ENCODE measurements at regions not wholly inside any gene's neighbourhood (a gene's known extent, or its start where the extent isn't known, plus 50 kb on each side); places are given as distances from the start of the nearest gene placed in this dataset.

GRCh38 chr11:69388661-69389060 is 92.8 kb upstream of the LINC01488 start:
- DNase-seq (ENCODE audit: unreplicated experiment), result no peak
- ChIA-PET CTCF (no interaction called here), POLR2A (interaction anchor here (1.4 kb wide), 1 partner anchor 9 kb away, joined by 4 read pairs; no protein-coding TSS in a partner anchor)
- TF ChIP-seq, protein P1, sequence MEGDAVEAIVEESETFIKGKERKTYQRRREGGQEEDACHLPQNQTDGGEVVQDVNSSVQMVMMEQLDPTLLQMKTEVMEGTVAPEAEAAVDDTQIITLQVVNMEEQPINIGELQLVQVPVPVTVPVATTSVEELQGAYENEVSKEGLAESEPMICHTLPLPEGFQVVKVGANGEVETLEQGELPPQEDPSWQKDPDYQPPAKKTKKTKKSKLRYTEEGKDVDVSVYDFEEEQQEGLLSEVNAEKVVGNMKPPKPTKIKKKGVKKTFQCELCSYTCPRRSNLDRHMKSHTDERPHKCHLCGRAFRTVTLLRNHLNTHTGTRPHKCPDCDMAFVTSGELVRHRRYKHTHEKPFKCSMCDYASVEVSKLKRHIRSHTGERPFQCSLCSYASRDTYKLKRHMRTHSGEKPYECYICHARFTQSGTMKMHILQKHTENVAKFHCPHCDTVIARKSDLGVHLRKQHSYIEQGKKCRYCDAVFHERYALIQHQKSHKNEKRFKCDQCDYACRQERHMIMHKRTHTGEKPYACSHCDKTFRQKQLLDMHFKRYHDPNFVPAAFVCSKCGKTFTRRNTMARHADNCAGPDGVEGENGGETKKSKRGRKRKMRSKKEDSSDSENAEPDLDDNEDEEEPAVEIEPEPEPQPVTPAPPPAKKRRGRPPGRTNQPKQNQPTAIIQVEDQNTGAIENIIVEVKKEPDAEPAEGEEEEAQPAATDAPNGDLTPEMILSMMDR (IDR thresholded peaks at IDR 0.05; ENCODE audit: unreplicated experiment), result no peak
- no peak overlapping the region for H3K4me3 Mint-ChIP-seq (ENCODE audit: unreplicated experiment)
- H3K27me3 Mint-ChIP-seq (ENCODE audit: insufficient read depth, unreplicated experiment), result no peaks in the 10 kb centered on the region
- H3K36me3 Mint-ChIP-seq (ENCODE audit: insufficient read depth, unreplicated experiment), result no peaks in the 10 kb centered on the region
- BruUV-seq (replicated peaks), result no TSS peak
- intact Hi-C loops (cut with micrococcal nuclease), result no loop called here
- H3K9me3 Mint-ChIP-seq (ENCODE audit: unreplicated experiment), result peaks cover 11% of the 10 kb centered on the region
- no peak overlapping the region for H3K27ac Mint-ChIP-seq (ENCODE audit: low read depth, unreplicated experiment)
- no peaks in the 10 kb centered on the region for H3K4me1 Mint-ChIP-seq (ENCODE audit: insufficient read depth, unreplicated experiment)

DNA sequence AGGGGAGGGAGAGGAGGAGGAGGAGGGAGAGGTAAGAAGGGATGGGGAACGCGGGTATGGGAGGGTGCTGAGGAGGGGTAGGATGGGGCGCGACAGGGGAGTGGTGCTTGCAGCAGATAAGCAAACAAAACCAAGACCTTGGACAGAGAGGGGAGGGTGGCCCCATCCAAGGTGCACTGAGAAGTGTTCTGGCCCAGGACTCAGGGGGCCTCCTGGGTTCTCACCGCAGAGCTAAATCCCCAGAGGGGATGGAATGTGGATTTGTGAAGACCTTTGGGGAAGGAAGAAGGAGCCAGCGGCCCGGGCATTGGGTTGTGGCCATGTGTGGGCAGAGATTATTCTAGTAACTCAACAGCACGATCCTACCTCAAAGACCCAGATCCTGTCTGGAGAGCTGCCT is 90.9 kb upstream of the LINC01488 start:
- Mint-ChIP-seq H3K9me3 (ENCODE audit: unreplicated experiment) (peaks cover 11% of the 10 kb centered on the region), H3K4me3 (ENCODE audit: unreplicated experiment) (no peak overlapping the region), H3K4me1 (ENCODE audit: insufficient read depth, unreplicated experiment) (no peaks in the 10 kb centered on the region), H3K36me3 (ENCODE audit: insufficient read depth, unreplicated experiment) (no peaks in the 10 kb centered on the region), H3K27ac (ENCODE audit: low read depth, unreplicated experiment) (no peak overlapping the region), H3K27me3 (ENCODE audit: insufficient read depth, unreplicated experiment) (no peaks in the 10 kb centered on the region)
- ChIA-PET CTCF (no interaction called here), POLR2A (no interaction called here)
- DNase-seq (ENCODE audit: unreplicated experiment), result no peak
- intact Hi-C loops (cut with micrococcal nuclease), result no loop called here
- BruUV-seq (replicated peaks), result no TSS peak
- TF ChIP-seq, protein P1 (IDR thresholded peaks at IDR 0.05; ENCODE audit: unreplicated experiment), result no peak

DNA sequence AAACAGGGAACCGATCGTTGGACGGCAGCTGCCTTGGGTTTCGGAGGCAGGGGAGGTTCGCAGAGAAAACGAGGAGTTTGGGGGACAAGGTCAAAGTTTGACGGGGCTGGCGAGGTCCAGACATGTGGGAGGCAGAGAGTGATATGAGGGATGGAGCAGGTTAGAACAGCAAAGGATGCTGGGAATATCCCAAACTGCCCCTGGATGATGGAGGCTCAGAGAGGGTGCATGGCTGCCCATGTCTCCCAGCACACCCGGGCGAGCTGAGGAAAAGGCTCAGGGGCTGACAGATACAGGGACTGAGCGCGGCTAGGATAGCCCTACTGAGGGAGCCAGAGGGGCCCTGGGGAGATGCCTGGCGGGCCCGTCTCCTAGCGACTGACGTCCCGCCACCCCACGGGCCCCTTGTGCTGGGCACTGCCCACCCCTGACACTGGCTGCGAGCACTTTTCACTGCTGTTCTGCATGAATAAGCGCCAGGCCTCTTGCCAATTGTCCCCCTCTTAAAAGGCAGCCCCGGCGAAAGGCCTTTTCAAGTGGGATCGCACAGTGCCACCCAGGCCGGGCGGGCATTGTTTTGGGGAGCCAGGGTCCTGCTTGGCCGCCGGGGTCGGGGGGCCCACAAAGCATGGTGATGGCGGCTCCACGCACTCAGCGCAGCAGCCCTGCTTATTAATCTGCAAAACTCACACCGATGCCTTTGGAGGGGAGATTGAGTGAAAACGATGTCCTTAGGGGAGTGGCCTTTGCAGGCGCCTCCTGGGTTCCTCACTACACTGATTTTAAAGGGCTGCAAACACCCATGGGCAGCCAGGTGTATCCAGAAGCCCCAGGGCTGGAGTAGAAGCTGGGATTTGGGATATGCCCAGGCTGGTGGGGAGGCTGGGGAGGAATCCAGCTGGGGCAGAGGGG is 90.0 kb upstream of the LINC01488 start:
- H3K4me3 Mint-ChIP-seq (ENCODE audit: unreplicated experiment), result no peak overlapping the region
- ChIA-PET POLR2A (no interaction called here), CTCF (no interaction called here)
- peaks cover 11% of the 10 kb centered on the region for H3K9me3 Mint-ChIP-seq (ENCODE audit: unreplicated experiment)
- H3K27me3 Mint-ChIP-seq (ENCODE audit: insufficient read depth, unreplicated experiment), result no peaks in the 10 kb centered on the region
- TF ChIP-seq, protein P1 (IDR thresholded peaks at IDR 0.05; ENCODE audit: unreplicated experiment), result no peak
- no peak overlapping the region for H3K27ac Mint-ChIP-seq (ENCODE audit: low read depth, unreplicated experiment)
- H3K36me3 Mint-ChIP-seq (ENCODE audit: insufficient read depth, unreplicated experiment), result no peaks in the 10 kb centered on the region
- H3K4me1 Mint-ChIP-seq (ENCODE audit: insufficient read depth, unreplicated experiment), result no peaks in the 10 kb centered on the region
- intact Hi-C loops (cut with micrococcal nuclease), result no loop called here
- no TSS peak for BruUV-seq (replicated peaks)
- no peak for DNase-seq (ENCODE audit: unreplicated experiment)

DNA sequence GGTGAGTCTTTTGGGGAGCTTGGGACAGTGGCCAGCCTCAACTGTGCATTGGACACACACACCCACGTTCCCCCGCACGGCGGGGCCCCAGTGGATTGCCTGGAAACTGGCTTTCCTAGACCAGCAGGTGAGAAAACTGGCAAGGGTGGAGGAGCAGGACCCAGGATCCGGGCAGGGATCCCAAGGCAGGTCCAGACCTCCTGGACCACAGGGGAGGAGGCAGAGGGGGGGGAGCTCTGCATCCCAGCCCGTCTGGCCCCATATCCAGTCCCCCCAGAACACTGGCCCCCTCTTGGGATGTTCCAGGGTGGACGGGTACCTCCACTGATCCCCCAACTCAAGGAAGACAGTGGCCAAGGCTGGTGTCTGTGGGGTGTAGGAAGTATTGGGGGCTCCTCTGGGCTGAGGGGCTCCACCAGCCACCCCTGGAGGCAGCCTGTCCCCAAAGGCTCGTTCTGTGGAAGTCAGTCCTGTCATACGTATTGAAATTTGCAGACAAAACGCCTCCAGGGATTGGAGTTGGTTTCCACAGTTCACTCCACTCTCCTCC is 89.3 kb upstream of the LINC01488 start:
- no peaks in the 10 kb centered on the region for H3K27me3 Mint-ChIP-seq (ENCODE audit: insufficient read depth, unreplicated experiment)
- H3K36me3 Mint-ChIP-seq (ENCODE audit: insufficient read depth, unreplicated experiment), result no peaks in the 10 kb centered on the region
- DNase-seq (ENCODE audit: unreplicated experiment), result no peak
- no peaks in the 10 kb centered on the region for H3K4me1 Mint-ChIP-seq (ENCODE audit: insufficient read depth, unreplicated experiment)
- H3K9me3 Mint-ChIP-seq (ENCODE audit: unreplicated experiment), result peaks cover 11% of the 10 kb centered on the region
- intact Hi-C loops (cut with micrococcal nuclease), result no loop called here
- ChIA-PET POLR2A (no interaction called here), CTCF (no interaction called here)
- no peak overlapping the region for H3K27ac Mint-ChIP-seq (ENCODE audit: low read depth, unreplicated experiment)
- TF ChIP-seq, protein P1 (IDR thresholded peaks at IDR 0.05; ENCODE audit: unreplicated experiment), result no peak
- H3K4me3 Mint-ChIP-seq (ENCODE audit: unreplicated experiment), result no peak overlapping the region
- no TSS peak for BruUV-seq (replicated peaks)

Measured in MCF 10A (cell line).